ENCODE measurements at regions not wholly inside any gene's neighbourhood (a gene's known extent, or its start where the extent isn't known, plus 50 kb on each side); places are given as distances from the start of the nearest gene placed in this dataset.

DNA sequence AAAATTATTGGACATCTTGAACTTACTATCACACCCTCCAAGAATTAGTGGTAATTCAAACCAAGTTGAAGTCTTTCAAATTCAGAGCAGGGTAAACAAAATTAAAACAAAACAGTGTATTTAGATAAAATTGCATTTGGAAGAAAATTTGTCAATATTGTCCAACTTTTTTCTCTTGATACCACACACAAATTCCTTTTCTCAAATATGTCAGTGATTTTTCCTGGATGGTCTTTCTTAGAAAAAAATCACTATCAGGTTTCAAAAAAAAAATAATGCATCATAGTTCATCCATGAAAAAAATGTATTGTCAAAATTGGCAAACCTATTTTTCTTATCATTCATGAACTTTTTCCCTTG is 667.1 kb downstream of the TENT5A start:
- TF ChIP-seq EZH2 (IDR thresholded peaks at IDR 0.05; ENCODE audit: insufficient read depth, poor library complexity, severe bottlenecking) = no peak
- no peak for TF ChIP-seq EZH2phosphoT487 (IDR thresholded peaks at IDR 0.05; ENCODE audit: insufficient read depth, low read depth)

All from GM23248 (cell line).